ENCODE measurements at regions not wholly inside any gene's neighbourhood (a gene's known extent, or its start where the extent isn't known, plus 50 kb on each side); places are given as distances from the start of the nearest gene placed in this dataset.

DNA sequence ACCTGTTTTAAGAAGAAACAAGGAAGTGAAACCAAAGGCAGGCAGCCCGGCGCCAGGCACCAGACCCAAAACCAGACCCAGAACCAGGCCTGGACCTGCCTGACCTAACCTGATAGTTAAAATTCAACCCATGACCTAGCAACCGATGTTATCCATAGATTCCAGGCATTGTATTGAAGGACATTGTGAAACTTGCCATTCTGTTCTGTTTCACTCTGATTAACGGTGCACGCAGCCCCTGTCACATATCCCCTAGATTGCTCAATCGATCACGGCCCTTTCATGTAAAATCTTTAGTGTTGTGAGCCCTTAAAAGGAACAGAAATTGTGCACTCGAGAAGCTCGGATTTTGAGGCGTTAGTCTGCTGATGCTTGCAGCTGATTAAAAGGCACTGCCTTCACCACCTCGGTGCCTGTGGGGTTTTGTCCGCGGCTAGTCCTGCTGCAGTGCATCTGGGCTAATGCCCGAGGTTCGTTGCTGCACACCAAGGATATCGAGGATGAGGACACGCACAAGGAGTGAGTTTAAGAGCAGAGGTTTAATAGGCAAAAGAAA, 262.5 kb upstream of the TMEM132C start:
- no peak for ATAC-seq
- TF ChIP-seq, protein P1, sequence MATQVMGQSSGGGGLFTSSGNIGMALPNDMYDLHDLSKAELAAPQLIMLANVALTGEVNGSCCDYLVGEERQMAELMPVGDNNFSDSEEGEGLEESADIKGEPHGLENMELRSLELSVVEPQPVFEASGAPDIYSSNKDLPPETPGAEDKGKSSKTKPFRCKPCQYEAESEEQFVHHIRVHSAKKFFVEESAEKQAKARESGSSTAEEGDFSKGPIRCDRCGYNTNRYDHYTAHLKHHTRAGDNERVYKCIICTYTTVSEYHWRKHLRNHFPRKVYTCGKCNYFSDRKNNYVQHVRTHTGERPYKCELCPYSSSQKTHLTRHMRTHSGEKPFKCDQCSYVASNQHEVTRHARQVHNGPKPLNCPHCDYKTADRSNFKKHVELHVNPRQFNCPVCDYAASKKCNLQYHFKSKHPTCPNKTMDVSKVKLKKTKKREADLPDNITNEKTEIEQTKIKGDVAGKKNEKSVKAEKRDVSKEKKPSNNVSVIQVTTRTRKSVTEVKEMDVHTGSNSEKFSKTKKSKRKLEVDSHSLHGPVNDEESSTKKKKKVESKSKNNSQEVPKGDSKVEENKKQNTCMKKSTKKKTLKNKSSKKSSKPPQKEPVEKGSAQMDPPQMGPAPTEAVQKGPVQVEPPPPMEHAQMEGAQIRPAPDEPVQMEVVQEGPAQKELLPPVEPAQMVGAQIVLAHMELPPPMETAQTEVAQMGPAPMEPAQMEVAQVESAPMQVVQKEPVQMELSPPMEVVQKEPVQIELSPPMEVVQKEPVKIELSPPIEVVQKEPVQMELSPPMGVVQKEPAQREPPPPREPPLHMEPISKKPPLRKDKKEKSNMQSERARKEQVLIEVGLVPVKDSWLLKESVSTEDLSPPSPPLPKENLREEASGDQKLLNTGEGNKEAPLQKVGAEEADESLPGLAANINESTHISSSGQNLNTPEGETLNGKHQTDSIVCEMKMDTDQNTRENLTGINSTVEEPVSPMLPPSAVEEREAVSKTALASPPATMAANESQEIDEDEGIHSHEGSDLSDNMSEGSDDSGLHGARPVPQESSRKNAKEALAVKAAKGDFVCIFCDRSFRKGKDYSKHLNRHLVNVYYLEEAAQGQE (IDR thresholded peaks at IDR 0.05; ENCODE audit: unreplicated experiment), result no peak
- TF ChIP-seq, protein P2, sequence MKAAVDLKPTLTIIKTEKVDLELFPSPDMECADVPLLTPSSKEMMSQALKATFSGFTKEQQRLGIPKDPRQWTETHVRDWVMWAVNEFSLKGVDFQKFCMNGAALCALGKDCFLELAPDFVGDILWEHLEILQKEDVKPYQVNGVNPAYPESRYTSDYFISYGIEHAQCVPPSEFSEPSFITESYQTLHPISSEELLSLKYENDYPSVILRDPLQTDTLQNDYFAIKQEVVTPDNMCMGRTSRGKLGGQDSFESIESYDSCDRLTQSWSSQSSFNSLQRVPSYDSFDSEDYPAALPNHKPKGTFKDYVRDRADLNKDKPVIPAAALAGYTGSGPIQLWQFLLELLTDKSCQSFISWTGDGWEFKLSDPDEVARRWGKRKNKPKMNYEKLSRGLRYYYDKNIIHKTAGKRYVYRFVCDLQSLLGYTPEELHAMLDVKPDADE (IDR thresholded peaks at IDR 0.05), result no peak
- TF ChIP-seq, protein P3, sequence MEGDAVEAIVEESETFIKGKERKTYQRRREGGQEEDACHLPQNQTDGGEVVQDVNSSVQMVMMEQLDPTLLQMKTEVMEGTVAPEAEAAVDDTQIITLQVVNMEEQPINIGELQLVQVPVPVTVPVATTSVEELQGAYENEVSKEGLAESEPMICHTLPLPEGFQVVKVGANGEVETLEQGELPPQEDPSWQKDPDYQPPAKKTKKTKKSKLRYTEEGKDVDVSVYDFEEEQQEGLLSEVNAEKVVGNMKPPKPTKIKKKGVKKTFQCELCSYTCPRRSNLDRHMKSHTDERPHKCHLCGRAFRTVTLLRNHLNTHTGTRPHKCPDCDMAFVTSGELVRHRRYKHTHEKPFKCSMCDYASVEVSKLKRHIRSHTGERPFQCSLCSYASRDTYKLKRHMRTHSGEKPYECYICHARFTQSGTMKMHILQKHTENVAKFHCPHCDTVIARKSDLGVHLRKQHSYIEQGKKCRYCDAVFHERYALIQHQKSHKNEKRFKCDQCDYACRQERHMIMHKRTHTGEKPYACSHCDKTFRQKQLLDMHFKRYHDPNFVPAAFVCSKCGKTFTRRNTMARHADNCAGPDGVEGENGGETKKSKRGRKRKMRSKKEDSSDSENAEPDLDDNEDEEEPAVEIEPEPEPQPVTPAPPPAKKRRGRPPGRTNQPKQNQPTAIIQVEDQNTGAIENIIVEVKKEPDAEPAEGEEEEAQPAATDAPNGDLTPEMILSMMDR (conservative IDR thresholded peaks at IDR 0.05; ENCODE audit: low read depth in 2 of 2), result no peak
- no peak for TF ChIP-seq EZH2 (IDR thresholded peaks at IDR 0.05; ENCODE audit: low read depth, unreplicated experiment)
- TF ChIP-seq, protein P4, sequence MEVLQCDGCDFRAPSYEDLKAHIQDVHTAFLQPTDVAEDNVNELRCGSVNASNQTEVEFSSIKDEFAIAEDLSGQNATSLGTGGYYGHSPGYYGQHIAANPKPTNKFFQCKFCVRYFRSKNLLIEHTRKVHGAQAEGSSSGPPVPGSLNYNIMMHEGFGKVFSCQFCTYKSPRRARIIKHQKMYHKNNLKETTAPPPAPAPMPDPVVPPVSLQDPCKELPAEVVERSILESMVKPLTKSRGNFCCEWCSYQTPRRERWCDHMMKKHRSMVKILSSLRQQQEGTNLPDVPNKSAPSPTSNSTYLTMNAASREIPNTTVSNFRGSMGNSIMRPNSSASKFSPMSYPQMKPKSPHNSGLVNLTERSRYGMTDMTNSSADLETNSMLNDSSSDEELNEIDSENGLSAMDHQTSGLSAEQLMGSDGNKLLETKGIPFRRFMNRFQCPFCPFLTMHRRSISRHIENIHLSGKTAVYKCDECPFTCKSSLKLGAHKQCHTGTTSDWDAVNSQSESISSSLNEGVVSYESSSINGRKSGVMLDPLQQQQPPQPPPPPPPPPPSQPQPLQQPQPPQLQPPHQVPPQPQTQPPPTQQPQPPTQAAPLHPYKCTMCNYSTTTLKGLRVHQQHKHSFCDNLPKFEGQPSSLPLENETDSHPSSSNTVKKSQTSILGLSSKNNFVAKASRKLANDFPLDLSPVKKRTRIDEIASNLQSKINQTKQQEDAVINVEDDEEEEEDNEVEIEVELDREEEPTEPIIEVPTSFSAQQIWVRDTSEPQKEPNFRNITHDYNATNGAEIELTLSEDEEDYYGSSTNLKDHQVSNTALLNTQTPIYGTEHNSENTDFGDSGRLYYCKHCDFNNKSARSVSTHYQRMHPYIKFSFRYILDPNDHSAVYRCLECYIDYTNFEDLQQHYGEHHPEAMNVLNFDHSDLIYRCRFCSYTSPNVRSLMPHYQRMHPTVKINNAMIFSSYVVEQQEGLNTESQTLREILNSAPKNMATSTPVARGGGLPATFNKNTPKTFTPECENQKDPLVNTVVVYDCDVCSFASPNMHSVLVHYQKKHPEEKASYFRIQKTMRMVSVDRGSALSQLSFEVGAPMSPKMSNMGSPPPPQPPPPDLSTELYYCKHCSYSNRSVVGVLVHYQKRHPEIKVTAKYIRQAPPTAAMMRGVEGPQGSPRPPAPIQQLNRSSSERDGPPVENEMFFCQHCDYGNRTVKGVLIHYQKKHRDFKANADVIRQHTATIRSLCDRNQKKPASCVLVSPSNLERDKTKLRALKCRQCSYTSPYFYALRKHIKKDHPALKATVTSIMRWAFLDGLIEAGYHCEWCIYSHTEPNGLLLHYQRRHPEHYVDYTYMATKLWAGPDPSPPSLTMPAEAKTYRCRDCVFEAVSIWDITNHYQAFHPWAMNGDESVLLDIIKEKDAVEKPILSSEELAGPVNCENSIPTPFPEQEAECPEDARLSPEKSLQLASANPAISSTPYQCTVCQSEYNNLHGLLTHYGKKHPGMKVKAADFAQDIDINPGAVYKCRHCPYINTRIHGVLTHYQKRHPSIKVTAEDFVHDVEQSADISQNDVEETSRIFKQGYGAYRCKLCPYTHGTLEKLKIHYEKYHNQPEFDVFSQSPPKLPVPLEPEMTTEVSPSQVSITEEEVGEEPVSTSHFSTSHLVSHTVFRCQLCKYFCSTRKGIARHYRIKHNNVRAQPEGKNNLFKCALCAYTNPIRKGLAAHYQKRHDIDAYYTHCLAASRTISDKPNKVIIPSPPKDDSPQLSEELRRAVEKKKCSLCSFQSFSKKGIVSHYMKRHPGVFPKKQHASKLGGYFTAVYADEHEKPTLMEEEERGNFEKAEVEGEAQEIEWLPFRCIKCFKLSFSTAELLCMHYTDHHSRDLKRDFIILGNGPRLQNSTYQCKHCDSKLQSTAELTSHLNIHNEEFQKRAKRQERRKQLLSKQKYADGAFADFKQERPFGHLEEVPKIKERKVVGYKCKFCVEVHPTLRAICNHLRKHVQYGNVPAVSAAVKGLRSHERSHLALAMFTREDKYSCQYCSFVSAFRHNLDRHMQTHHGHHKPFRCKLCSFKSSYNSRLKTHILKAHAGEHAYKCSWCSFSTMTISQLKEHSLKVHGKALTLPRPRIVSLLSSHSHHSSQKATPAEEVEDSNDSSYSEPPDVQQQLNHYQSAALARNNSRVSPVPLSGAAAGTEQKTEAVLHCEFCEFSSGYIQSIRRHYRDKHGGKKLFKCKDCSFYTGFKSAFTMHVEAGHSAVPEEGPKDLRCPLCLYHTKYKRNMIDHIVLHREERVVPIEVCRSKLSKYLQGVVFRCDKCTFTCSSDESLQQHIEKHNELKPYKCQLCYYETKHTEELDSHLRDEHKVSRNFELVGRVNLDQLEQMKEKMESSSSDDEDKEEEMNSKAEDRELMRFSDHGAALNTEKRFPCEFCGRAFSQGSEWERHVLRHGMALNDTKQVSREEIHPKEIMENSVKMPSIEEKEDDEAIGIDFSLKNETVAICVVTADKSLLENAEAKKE (CRISPR knock-in tag; IDR thresholded peaks at IDR 0.05), result no peak
- TF ChIP-seq CREB1 (CRISPR knock-in tag; IDR thresholded peaks at IDR 0.05; ENCODE audit: low read depth), result no peak
- Histone ChIP-seq H3K9me2 (ENCODE audit: insufficient read depth) (no peaks in the 10 kb centered on the region), H3K4me3 (no peak overlapping the region), H3K27me3 (ENCODE audit: insufficient read depth) (no peaks in the 10 kb centered on the region), H3K36me3 (ENCODE audit: insufficient read depth) (0 out of 2 replicates have a peak, but pooled peaks cover 6% of the 10 kb centered on the region), H3K79me2 (replicated peaks; ENCODE audit: insufficient read depth) (no peaks in the 10 kb centered on the region), H4K20me1 (replicated peaks; ENCODE audit: insufficient read depth) (no peaks in the 10 kb centered on the region), H3K4me1 (ENCODE audit: insufficient read depth) (no peaks in the 10 kb centered on the region), H3F3A (replicated peaks; ENCODE audit: low read depth) (no peaks in the 10 kb centered on the region), H3K27ac (ENCODE audit: low read depth) (no peak overlapping the region), H3K4me2 (no peak overlapping the region), H2AFZ (no peak overlapping the region)
- H3K27me3 Mint-ChIP-seq (ENCODE audit: insufficient read depth, low read depth, poor library complexity), result peaks cover 3% of the 10 kb centered on the region
- peaks cover 39% of the 10 kb centered on the region for H3K36me3 Mint-ChIP-seq (ENCODE audit: low read depth)
- H3K4me3 Mint-ChIP-seq, result no peak overlapping the region
- H3K4me1 Mint-ChIP-seq, result no peaks in the 10 kb centered on the region
- peaks cover 96% of the 10 kb centered on the region for H3K9me3 Mint-ChIP-seq
- no peak for DNase-seq (ENCODE audit: low spot score)
- H3K27ac Mint-ChIP-seq, result no peak overlapping the region
